MCF 10A (cell line): ENCODE measurements at regions not wholly inside any gene's neighbourhood (a gene's known extent, or its start where the extent isn't known, plus 50 kb on each side); places are given as distances from the start of the nearest gene placed in this dataset.
A peak's percentile ranks its signal among the peaks of the same experiment; 100 is the strongest.
"Not testable (repeated sequence)": the region's sequence is repeated elsewhere in the genome, so short reads cannot be mapped to it uniquely, and the experiment has no call there.

ENCODE experiments used
- BruUV-seq: library from RNA; stranded (reverse); fragments of 400-500 nt; replicated peaks from 2 replicates; lab custom pipeline; 2021; lab: Mats Ljungman, UMichigan
- CTCF ChIA-PET: fragments of 300-600 bp; sonication (Branson Sonifier 250); formaldehyde crosslinking; extraction: SDS; loops from one replicate; lab custom pipeline; 2021; ENCODE audit warnings: antibody characterized with exemption, inconsistent platforms; lab: Yijun Ruan, JAX
- POLR2A ChIA-PET: fragments of 300-600, 350-650 bp; sonication (Branson Sonifier 250); formaldehyde crosslinking; extraction: SDS; loops from one replicate; lab custom pipeline; 2020; ENCODE audit warnings: antibody characterized with exemption, inconsistent platforms; lab: Yijun Ruan, JAX
- DNase-seq: peaks from one replicate; pipeline ENCODE4 v3.0.0-alpha.2; 2018; ENCODE audit not compliant: unreplicated experiment
- H3K27ac Mint-ChIP-seq: one replicate; pipeline ENCODE4 v1.8.0; 2022; ENCODE audit warnings: mild to moderate bottlenecking, low read depth, mixed read lengths; ENCODE audit not compliant: unreplicated experiment
- H3K27me3 Mint-ChIP-seq: one replicate; pipeline ENCODE4 v1.8.0; 2022; ENCODE audit warnings: mixed read lengths; ENCODE audit not compliant: insufficient read depth, unreplicated experiment
- H3K36me3 Mint-ChIP-seq: one replicate; pipeline ENCODE4 v1.8.0; 2022; ENCODE audit warnings: mild to moderate bottlenecking, moderate library complexity, mixed read lengths; ENCODE audit not compliant: insufficient read depth, unreplicated experiment
- H3K4me1 Mint-ChIP-seq: one replicate; pipeline ENCODE4 v1.8.0; 2022; ENCODE audit warnings: mixed read lengths; ENCODE audit not compliant: insufficient read depth, unreplicated experiment
- H3K4me3 Mint-ChIP-seq: one replicate; pipeline ENCODE4 v1.8.0; 2022; ENCODE audit warnings: mild to moderate bottlenecking, moderate library complexity, mixed read lengths; ENCODE audit not compliant: unreplicated experiment
- H3K9me3 Mint-ChIP-seq: one replicate; pipeline ENCODE4 v1.8.0; 2022; ENCODE audit warnings: mixed read lengths; ENCODE audit not compliant: unreplicated experiment
- intact Hi-C: fragments of 100-400 bp; cut with micrococcal nuclease; formaldehyde crosslinking; loops from 2 replicates; pipeline ENCODE4 v1.14.1; 2022
- TF ChIP-seq, protein P1 (sequence below): fragments of 200-600 bp; IDR thresholded peaks from one replicate; pipeline ENCODE4 v1.8.0; 2022; ENCODE audit warnings: antibody characterized with exemption, mild to moderate bottlenecking; ENCODE audit not compliant: unreplicated experiment

DNA sequence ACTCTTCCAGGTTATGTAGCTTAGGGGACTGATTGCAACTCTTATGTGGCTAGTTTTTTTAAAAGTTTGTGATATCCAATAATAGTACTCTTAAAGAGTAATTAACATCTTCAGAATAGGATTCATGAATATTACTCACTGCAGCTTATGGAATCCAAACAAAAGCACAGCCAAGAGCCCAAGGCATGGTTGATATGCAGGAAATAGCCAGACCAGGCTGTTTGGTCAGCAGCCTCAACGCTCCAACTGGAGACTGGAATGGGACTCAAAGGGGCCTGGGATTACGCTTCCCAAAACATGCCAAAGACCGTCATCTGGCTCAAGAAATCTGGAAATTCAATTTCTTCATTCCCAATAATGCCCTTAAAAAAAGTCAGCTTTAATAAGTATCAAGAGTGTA lies 268.6 kb downstream of the SEC61B start:
- CTCF ChIA-PET, result interaction anchor here (0.9 kb wide), 1 partner anchor 1817 kb away, joined by 3 read pairs; no protein-coding TSS in a partner anchor

GRCh38 chr9:99491408-99492158 lies 269.5 kb downstream of the SEC61B start:
- H3K27me3 Mint-ChIP-seq, result no peaks in the 10 kb centered on the region
- no peak overlapping the region for H3K27ac Mint-ChIP-seq
- intact Hi-C loops, result no loop called here
- POLR2A ChIA-PET, result no interaction called here
- BruUV-seq, result no TSS peak
- no peaks in the 10 kb centered on the region for H3K4me1 Mint-ChIP-seq
- H3K36me3 Mint-ChIP-seq, result no peaks in the 10 kb centered on the region
- CTCF ChIA-PET, result no interaction called here
- H3K4me3 Mint-ChIP-seq, result no peak overlapping the region
- TF ChIP-seq, protein P1, sequence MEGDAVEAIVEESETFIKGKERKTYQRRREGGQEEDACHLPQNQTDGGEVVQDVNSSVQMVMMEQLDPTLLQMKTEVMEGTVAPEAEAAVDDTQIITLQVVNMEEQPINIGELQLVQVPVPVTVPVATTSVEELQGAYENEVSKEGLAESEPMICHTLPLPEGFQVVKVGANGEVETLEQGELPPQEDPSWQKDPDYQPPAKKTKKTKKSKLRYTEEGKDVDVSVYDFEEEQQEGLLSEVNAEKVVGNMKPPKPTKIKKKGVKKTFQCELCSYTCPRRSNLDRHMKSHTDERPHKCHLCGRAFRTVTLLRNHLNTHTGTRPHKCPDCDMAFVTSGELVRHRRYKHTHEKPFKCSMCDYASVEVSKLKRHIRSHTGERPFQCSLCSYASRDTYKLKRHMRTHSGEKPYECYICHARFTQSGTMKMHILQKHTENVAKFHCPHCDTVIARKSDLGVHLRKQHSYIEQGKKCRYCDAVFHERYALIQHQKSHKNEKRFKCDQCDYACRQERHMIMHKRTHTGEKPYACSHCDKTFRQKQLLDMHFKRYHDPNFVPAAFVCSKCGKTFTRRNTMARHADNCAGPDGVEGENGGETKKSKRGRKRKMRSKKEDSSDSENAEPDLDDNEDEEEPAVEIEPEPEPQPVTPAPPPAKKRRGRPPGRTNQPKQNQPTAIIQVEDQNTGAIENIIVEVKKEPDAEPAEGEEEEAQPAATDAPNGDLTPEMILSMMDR, result no peak
- no peak for DNase-seq
- no peaks in the 10 kb centered on the region for H3K9me3 Mint-ChIP-seq

More for the DNA sequence above, 268.6 kb downstream of the SEC61B start:
- BruUV-seq, result no TSS peak
- no peak for DNase-seq
- no peaks in the 10 kb centered on the region for H3K36me3 Mint-ChIP-seq
- H3K4me3 Mint-ChIP-seq, result no peak overlapping the region
- no peak overlapping the region for H3K27ac Mint-ChIP-seq
- TF ChIP-seq, protein P1, result no peak
- no peaks in the 10 kb centered on the region for H3K27me3 Mint-ChIP-seq
- no peaks in the 10 kb centered on the region for H3K4me1 Mint-ChIP-seq
- POLR2A ChIA-PET, result no interaction called here
- H3K9me3 Mint-ChIP-seq, result peaks cover under 1% of the 10 kb centered on the region
- intact Hi-C loops, result no loop called here

DNA sequence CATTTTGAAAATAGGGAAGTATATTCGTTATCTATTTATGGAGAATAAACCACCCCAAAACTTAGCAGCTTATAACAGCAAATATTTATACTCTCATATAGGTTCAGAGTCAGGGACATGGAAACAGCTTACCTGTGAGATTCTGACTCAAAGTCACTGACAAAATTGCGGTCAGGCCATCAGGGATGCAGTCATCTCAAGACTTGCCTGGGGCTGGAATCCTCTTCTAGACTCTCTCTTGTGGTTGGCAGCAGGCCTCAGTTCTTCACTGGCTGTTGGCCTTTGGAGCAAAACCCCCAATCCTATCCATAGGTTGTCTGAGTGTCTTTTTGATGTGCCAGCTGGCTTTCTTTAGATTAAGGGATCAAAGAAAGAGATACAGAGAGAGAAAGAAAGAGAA lies 275.6 kb downstream of the SEC61B start:
- Mint-ChIP-seq H3K9me3 (peaks cover 10% of the 10 kb centered on the region), H3K36me3 (no peaks in the 10 kb centered on the region), H3K4me1 (no peaks in the 10 kb centered on the region), H3K27me3 (no peaks in the 10 kb centered on the region), H3K4me3 (no peak overlapping the region), H3K27ac (no peak overlapping the region)
- POLR2A ChIA-PET, result no interaction called here
- TF ChIP-seq, protein P1, result no peak
- peak; percentile 13 for DNase-seq
- no TSS peak for BruUV-seq
- intact Hi-C loops, result no loop called here
- CTCF ChIA-PET, result interaction anchor here (0.5 to 0.7 kb wide), 4 partner anchors 14 to 498 kb away, joined by 3 to 4 read pairs (median 4); no protein-coding TSS in a partner anchor

DNA sequence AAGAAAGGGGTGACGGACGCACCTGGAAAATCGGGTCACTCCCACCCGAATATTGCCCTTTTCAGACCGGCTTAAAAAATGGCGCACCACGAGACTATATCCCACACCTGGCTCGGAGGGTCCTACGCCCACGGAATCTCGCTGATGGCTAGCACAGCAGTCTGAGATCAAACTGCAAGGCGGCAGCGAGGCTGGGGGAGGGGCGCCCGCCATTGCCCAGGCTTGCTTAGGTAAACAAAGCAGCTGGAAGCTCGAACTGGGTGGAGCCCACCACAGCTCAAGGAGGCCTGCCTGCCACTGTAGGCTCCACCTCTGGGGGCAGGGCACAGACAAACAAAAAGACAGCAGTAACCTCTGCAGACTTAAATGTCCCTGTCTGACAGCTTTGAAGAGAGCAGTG lies 276.9 kb downstream of the SEC61B start:
- H3K4me1 Mint-ChIP-seq, intact Hi-C loops, DNase-seq, H3K27ac Mint-ChIP-seq, BruUV-seq, H3K4me3 Mint-ChIP-seq, H3K36me3 Mint-ChIP-seq, H3K9me3 Mint-ChIP-seq, POLR2A ChIA-PET, H3K27me3 Mint-ChIP-seq, CTCF ChIA-PET: not testable (repeated sequence)
